ENCODE measurements at regions not wholly inside any gene's neighbourhood (a gene's known extent, or its start where the extent isn't known, plus 50 kb on each side); places are given as distances from the start of the nearest gene placed in this dataset.

DNA sequence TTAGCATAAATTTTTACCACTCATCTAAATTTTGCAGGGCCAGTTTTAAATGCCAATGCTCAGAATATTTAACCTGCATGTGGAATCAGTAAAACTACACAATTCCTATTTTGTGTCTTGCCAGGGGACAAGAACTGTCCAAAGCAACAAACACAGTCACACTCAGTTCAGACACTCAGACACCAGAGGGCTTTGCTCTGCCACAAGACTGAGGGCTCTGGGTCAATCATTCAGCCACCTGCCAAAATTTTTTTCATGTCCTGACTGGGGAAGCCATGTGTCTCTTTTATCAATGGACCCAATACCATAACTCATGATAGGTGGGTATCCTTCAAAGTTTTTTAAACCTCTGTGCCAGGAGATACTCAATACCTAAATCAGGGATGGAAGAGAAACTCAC lies 304.0 kb upstream of the ANO3 start:
- Mint-ChIP-seq H3K9me3 (peaks cover 15% of the 10 kb centered on the region), H3K36me3 (ENCODE audit: insufficient read depth) (no peaks in the 10 kb centered on the region), H3K4me1 (no peaks in the 10 kb centered on the region), H3K27me3 (no peaks in the 10 kb centered on the region), H3K4me3 (no peak overlapping the region), H3K27ac (ENCODE audit: low read depth) (no peak overlapping the region)
- DNase-seq (ENCODE audit: low spot score in 2 of 2) (no peak), ATAC-seq (replicated peaks; ENCODE audit: extremely low read depth, poor library complexity, severe bottlenecking) (no peak)

DNA sequence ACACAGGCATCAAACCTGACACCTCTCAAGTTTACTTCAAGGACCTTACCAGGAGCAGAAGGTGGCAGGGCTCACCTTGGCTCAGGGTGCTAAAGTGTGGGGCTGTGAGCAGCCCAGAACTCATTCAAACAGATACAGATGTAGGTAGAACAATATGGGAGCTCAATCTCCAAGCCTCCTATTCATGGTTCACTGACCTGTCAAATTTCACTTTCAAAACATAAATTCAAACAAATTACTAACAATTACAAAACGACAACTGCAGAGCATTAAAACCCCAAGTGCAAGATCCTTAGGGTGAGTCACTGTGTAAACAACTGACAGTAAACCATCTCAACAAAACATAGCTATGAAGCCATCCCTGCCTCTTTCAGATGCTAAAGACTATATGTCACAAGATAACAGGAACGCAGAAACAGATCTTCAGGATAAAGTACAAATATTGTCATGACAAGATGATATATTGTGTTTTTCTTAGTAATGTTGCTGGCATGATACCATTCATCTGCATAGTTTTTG lies 303.5 kb upstream of the ANO3 start:
- ATAC-seq (replicated peaks; ENCODE audit: extremely low read depth, poor library complexity, severe bottlenecking) (no peak), DNase-seq (ENCODE audit: low spot score in 2 of 2) (no peak)
- no peak overlapping the region for H3K27ac Mint-ChIP-seq (ENCODE audit: low read depth)
- H3K9me3 Mint-ChIP-seq = peaks cover 12% of the 10 kb centered on the region
- no peaks in the 10 kb centered on the region for H3K27me3 Mint-ChIP-seq
- H3K4me1 Mint-ChIP-seq = no peaks in the 10 kb centered on the region
- no peak overlapping the region for H3K4me3 Mint-ChIP-seq
- no peaks in the 10 kb centered on the region for H3K36me3 Mint-ChIP-seq (ENCODE audit: insufficient read depth)

DNA sequence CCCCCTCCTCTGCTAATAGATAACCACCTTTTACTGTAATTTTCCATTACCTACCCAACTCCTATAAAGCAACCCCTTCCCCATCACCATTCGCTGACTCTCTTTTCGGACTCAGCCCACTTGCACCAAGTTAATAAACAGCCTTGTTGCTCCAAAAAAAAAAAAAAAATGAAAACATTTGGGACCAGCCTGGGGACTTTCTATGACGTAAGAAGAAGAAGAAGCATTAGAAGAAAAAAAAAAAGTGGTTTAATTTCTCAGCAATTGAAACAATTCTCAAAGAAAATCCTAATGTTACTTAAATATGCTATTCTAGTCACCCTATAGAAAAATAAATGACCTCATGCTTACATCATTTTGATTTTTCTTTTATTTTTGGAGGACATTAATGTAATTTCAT lies 301.5 kb upstream of the ANO3 start:
- Mint-ChIP-seq H3K9me3 (peaks cover 25% of the 10 kb centered on the region), H3K27me3 (no peaks in the 10 kb centered on the region), H3K27ac (ENCODE audit: low read depth) (no peak overlapping the region), H3K4me1 (no peaks in the 10 kb centered on the region), H3K36me3 (ENCODE audit: insufficient read depth) (no peaks in the 10 kb centered on the region), H3K4me3 (no peak overlapping the region)
- DNase-seq (ENCODE audit: low spot score in 2 of 2) = no peak
- no peak for ATAC-seq (replicated peaks; ENCODE audit: extremely low read depth, poor library complexity, severe bottlenecking)

DNA sequence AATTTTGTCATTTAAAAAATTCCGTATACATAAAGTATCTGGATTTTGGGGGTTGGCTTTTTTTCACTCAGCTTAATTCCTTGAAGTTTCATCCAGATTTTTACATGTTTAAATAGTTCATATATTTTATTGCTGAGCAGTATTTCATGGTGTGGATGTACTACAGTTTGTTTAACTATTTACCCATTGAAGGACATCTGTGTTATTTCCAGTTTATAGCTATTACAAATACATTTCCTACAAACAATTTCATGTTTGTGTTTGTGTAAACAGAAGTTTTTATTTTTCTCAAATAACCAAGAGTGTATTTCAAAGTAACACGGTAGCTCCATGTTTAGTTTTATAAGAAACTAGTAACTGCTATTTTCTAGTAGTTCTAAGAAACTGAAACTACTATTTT lies 299.7 kb upstream of the ANO3 start:
- DNase-seq (ENCODE audit: low spot score in 2 of 2) (no peak), ATAC-seq (replicated peaks; ENCODE audit: extremely low read depth, poor library complexity, severe bottlenecking) (no peak)
- Mint-ChIP-seq H3K4me1 (no peaks in the 10 kb centered on the region), H3K36me3 (ENCODE audit: insufficient read depth) (no peaks in the 10 kb centered on the region), H3K27ac (ENCODE audit: low read depth) (no peak overlapping the region), H3K27me3 (no peaks in the 10 kb centered on the region), H3K9me3 (peaks cover 20% of the 10 kb centered on the region), H3K4me3 (no peak overlapping the region)

DNA sequence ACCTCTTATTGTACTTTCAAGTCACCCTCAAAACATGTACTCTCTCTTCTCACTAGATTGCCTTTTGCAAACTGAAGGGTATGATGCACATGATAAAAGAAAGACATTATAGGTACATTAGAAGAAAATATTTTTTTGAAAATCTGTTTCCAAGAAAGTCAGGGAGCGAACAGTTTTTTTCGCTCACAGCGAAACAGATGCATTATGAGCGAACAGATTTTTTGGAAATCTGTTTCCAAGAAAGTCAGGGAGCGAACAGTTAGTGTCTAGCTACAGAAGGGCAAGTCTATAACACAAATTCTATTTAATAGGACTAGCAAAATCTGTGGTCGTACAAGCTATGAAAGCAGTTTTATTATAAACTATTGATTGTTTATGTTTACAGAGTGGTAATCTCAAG lies 296.2 kb upstream of the ANO3 start:
- DNase-seq (ENCODE audit: low spot score in 2 of 2) = no peak
- Mint-ChIP-seq H3K9me3 (peaks cover 25% of the 10 kb centered on the region), H3K4me3 (no peak overlapping the region), H3K27me3 (no peaks in the 10 kb centered on the region), H3K27ac (ENCODE audit: low read depth) (no peak overlapping the region), H3K36me3 (ENCODE audit: insufficient read depth) (no peaks in the 10 kb centered on the region), H3K4me1 (no peaks in the 10 kb centered on the region)
- ATAC-seq (replicated peaks; ENCODE audit: extremely low read depth, poor library complexity, severe bottlenecking) = no peak

DNA sequence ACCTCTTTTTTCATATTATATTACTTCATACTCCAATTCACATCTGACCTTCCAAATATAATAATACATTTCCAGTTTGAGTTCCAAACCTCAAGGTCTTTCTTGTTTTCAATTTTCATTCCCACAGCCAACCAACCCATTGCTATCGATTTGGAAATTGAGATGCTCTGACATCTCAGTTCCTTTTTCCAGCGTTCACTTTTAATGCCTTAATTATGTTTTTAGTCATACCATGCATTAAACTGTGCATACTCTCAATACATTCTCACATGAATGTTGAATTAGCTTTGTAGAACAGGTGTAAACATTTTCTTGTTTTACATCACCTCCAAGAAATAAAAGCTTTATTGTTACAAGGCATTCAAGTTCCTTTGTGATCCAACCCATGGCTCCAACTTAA lies 294.2 kb upstream of the ANO3 start:
- H3K27me3 Mint-ChIP-seq = no peaks in the 10 kb centered on the region
- ATAC-seq (replicated peaks; ENCODE audit: extremely low read depth, poor library complexity, severe bottlenecking) (no peak), DNase-seq (ENCODE audit: low spot score in 2 of 2) (no peak)
- no peaks in the 10 kb centered on the region for H3K4me1 Mint-ChIP-seq
- H3K27ac Mint-ChIP-seq (ENCODE audit: low read depth) = no peak overlapping the region
- H3K36me3 Mint-ChIP-seq (ENCODE audit: insufficient read depth) = no peaks in the 10 kb centered on the region
- no peak overlapping the region for H3K4me3 Mint-ChIP-seq
- H3K9me3 Mint-ChIP-seq = peaks cover 25% of the 10 kb centered on the region

DNA sequence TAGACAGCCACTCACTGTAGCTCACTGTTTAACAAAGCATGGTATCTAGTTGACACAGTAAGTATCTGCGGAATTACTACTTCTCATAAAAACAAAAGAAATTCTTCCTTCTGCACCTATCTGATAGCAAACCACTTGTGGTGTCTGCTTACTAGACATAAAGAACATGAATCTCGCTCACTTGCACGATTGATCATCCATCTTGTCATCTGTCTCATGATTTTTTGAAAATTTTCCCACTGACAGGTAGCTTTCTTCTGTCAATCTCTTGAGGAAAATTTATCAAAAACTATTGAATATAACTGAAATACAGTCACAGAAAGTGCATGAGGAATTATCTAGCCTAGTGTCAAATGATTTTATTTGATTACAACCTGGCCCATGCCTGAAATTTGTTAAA lies 291.6 kb upstream of the ANO3 start:
- Mint-ChIP-seq H3K9me3 (peaks cover 10% of the 10 kb centered on the region), H3K36me3 (ENCODE audit: insufficient read depth) (no peaks in the 10 kb centered on the region), H3K27ac (ENCODE audit: low read depth) (no peak overlapping the region), H3K27me3 (no peaks in the 10 kb centered on the region), H3K4me1 (no peaks in the 10 kb centered on the region), H3K4me3 (no peak overlapping the region)
- DNase-seq (ENCODE audit: low spot score in 2 of 2) = no peak
- no peak for ATAC-seq (replicated peaks; ENCODE audit: extremely low read depth, poor library complexity, severe bottlenecking)

DNA sequence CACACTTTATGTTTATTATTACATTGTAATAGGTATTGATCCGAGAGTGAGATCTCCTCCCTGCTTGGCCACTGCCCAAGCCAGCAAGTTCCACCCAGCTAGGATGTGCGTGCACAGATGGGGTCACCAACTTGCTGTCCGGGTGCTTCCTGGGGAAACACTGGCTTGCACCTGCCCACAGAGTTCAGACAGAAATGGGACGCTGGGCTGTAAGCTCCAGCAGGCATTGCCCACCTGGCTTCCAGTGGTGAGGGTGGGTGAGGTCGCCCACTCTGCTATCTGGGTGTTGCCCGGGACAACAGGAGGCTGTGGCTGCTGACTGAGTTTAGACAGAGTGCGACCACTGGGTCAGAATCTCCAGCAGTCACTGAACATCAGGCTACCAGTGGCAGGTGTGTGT lies 289.8 kb upstream of the ANO3 start:
- H3K36me3 Mint-ChIP-seq (ENCODE audit: insufficient read depth) = no peaks in the 10 kb centered on the region
- peaks cover 10% of the 10 kb centered on the region for H3K9me3 Mint-ChIP-seq
- ATAC-seq (replicated peaks; ENCODE audit: extremely low read depth, poor library complexity, severe bottlenecking) = no peak
- no peak overlapping the region for H3K4me3 Mint-ChIP-seq
- H3K4me1 Mint-ChIP-seq = no peaks in the 10 kb centered on the region
- no peaks in the 10 kb centered on the region for H3K27me3 Mint-ChIP-seq
- no peak overlapping the region for H3K27ac Mint-ChIP-seq (ENCODE audit: low read depth)
- no peak for DNase-seq (ENCODE audit: low spot score in 2 of 2)

DNA sequence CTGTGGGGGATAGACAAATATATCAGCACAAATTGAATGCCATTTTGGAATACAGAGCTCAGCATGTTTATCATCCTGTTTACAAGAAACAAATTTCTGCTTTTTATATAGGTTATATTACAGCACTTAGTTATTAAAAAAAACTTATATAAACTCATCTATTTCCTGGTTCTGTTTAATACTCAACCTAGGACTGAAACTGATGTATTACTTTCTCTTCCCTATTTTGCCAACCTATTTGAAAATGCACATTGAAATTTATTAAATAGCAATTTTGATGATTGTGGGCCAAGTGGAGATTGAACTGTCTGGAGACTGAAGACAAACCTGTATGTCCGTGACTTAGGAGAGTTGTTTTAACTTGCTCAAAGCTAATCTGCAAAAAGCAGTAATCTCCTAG lies 288.3 kb upstream of the ANO3 start:
- Mint-ChIP-seq H3K9me3 (peaks cover 13% of the 10 kb centered on the region), H3K36me3 (ENCODE audit: insufficient read depth) (no peaks in the 10 kb centered on the region), H3K4me3 (no peak overlapping the region), H3K4me1 (no peaks in the 10 kb centered on the region), H3K27ac (ENCODE audit: low read depth) (no peak overlapping the region), H3K27me3 (no peaks in the 10 kb centered on the region)
- DNase-seq (ENCODE audit: low spot score in 2 of 2) = no peak
- no peak for ATAC-seq (replicated peaks; ENCODE audit: extremely low read depth, poor library complexity, severe bottlenecking)

DNA sequence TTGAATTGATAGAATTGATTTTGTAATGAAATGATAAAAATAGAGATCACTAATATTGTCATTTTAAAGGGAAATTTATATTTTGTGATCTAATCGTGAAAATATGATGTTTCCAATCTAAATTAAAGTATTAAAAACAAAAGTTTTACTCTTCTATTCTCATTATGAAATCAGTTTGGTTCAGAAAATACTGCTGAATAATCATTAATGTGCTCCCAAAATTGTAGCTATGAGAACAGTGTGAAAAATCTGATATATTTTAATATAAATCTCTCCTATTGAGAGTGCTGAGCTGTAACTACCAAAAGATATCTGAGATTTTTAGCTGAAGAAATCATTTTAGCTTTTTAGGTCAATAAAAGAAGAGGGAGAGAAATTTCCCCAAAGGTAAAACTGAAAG lies 287.5 kb upstream of the ANO3 start:
- H3K9me3 Mint-ChIP-seq = peaks cover 20% of the 10 kb centered on the region
- no peak for DNase-seq (ENCODE audit: low spot score in 2 of 2)
- no peaks in the 10 kb centered on the region for H3K4me1 Mint-ChIP-seq
- no peak overlapping the region for H3K4me3 Mint-ChIP-seq
- H3K36me3 Mint-ChIP-seq (ENCODE audit: insufficient read depth) = no peaks in the 10 kb centered on the region
- ATAC-seq (replicated peaks; ENCODE audit: extremely low read depth, poor library complexity, severe bottlenecking) = no peak
- H3K27me3 Mint-ChIP-seq = no peaks in the 10 kb centered on the region
- no peak overlapping the region for H3K27ac Mint-ChIP-seq (ENCODE audit: low read depth)

DNA sequence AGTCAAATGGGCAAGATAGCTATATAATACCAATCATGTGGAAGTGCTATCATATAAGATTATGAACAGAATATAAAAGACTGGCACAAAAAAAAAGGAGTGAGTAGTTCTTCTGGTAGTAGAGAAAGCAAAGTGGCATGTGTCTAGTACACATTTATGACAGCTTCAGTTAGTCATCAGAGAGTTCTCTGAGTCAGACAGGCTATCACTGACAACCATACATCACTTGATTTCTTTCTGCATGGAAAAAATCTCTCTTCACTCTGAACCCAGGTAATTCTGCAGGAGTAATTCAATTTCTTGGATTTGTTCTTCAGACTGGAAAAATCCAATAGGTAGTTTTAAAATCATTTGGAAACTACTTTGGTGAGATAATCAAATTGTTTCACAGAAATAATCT lies 286.8 kb upstream of the ANO3 start:
- ATAC-seq (replicated peaks; ENCODE audit: extremely low read depth, poor library complexity, severe bottlenecking) (no peak), DNase-seq (ENCODE audit: low spot score in 2 of 2) (no peak)
- H3K4me1 Mint-ChIP-seq = no peaks in the 10 kb centered on the region
- no peaks in the 10 kb centered on the region for H3K36me3 Mint-ChIP-seq (ENCODE audit: insufficient read depth)
- no peak overlapping the region for H3K4me3 Mint-ChIP-seq
- H3K27ac Mint-ChIP-seq (ENCODE audit: low read depth) = no peak overlapping the region
- H3K9me3 Mint-ChIP-seq = peaks cover 17% of the 10 kb centered on the region
- no peaks in the 10 kb centered on the region for H3K27me3 Mint-ChIP-seq

DNA sequence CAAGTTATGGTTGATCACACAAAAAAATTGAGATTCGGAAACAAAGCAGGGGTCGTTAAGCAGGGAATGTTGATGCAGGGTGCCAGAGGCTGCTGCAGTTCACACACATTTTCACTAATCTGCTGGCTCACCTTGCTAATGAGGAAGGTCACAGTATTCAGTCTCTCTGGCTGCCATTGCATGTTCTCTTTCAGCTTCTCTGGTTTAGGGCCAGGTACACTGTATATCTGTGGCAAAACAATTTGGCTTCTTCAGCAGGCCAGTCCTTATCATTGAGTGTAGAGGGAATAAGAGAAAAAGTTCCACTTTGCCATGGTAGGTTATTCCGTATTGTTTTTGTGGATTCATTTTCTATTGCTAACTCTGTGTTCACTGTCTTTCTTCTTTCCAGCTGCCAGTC lies 283.7 kb upstream of the ANO3 start:
- Mint-ChIP-seq H3K4me3 (no peak overlapping the region), H3K9me3 (peaks cover 17% of the 10 kb centered on the region), H3K4me1 (no peaks in the 10 kb centered on the region), H3K27ac (ENCODE audit: low read depth) (no peak overlapping the region), H3K27me3 (no peaks in the 10 kb centered on the region), H3K36me3 (ENCODE audit: insufficient read depth) (no peaks in the 10 kb centered on the region)
- ATAC-seq (replicated peaks; ENCODE audit: extremely low read depth, poor library complexity, severe bottlenecking) = no peak
- DNase-seq (ENCODE audit: low spot score in 2 of 2) = no peak

DNA sequence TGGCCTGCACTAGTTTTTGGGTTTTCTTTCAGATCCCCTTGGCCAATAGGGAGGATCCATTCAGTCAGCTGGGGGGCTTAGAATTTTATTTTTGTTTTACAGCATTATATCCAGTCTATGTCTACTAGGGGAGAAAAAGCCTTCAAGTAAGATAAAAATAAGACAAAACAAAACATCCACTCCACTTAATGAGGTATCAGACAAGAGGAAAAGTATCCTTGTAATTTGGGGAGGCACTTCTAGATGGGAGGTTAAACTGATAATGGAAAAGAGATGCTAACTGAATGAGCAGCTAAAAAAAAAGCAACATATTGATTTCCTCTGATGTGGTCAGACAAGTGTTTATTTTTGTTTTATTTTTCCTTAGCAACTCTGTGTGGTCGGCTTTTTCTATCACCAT lies 278.0 kb upstream of the ANO3 start:
- H3K4me1 Mint-ChIP-seq = no peaks in the 10 kb centered on the region
- H3K27ac Mint-ChIP-seq (ENCODE audit: low read depth) = no peak overlapping the region
- peaks cover 9% of the 10 kb centered on the region for H3K9me3 Mint-ChIP-seq
- H3K36me3 Mint-ChIP-seq (ENCODE audit: insufficient read depth) = no peaks in the 10 kb centered on the region
- DNase-seq (ENCODE audit: low spot score in 2 of 2) (no peak), ATAC-seq (replicated peaks; ENCODE audit: extremely low read depth, poor library complexity, severe bottlenecking) (no peak)
- no peaks in the 10 kb centered on the region for H3K27me3 Mint-ChIP-seq
- H3K4me3 Mint-ChIP-seq = no peak overlapping the region

DNA sequence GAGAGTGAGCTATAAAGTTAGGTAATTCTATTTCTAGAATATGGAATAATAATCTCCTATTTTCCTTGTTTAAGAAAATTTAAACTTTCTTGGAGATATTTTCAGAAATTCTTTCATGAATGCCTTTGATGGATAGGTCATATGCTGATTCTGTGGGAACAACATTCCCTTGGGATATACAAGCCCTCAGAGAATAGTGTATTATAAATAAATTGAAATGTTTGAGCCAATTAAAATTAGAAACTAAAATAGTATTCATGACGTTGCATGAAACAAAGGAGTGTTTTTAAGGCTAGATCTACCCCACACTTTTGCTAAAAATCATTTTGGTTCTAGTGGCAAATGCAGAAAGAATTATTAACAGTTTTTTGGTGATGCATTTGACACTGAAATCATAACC lies 269.3 kb upstream of the ANO3 start:
- H3K27ac Mint-ChIP-seq (ENCODE audit: low read depth) = no peak overlapping the region

More for the DNA sequence above, 269.3 kb upstream of the ANO3 start:
- no peaks in the 10 kb centered on the region for H3K36me3 Mint-ChIP-seq (ENCODE audit: insufficient read depth)
- no peaks in the 10 kb centered on the region for H3K4me1 Mint-ChIP-seq
- DNase-seq (ENCODE audit: low spot score in 2 of 2) (no peak), ATAC-seq (replicated peaks; ENCODE audit: extremely low read depth, poor library complexity, severe bottlenecking) (no peak)
- H3K27me3 Mint-ChIP-seq = no peaks in the 10 kb centered on the region
- no peak overlapping the region for H3K4me3 Mint-ChIP-seq
- H3K9me3 Mint-ChIP-seq = peaks cover 37% of the 10 kb centered on the region
